GM19035 (cell line): ENCODE measurements at regions not wholly inside any gene's neighbourhood (a gene's known extent, or its start where the extent isn't known, plus 50 kb on each side); places are given as distances from the start of the nearest gene placed in this dataset.
"Not testable (repeated sequence)": the region's sequence is repeated elsewhere in the genome, so short reads cannot be mapped to it uniquely, and the experiment has no call there.

Source experiments
- ATAC-seq: cut with Tn5 transposase; IDR thresholded peaks from one replicate; pipeline ENCODE4 v1.9.1; 2021; ENCODE audit not compliant: unreplicated experiment

GRCh38 chr7:69283421-69283820 is 314.9 kb upstream of the AUTS2 start:
- no peak for ATAC-seq

GRCh38 chr7:69285854-69286253 is 312.4 kb upstream of the AUTS2 start:
- ATAC-seq = no peak

- ATAC-seq = no peak
Measured at GRCh38 chr7:69295977-69296376, 302.3 kb upstream of the AUTS2 start.

GRCh38 chr7:69301253-69301652 is 297.0 kb upstream of the AUTS2 start:
- ATAC-seq = no peak

- no peak for ATAC-seq
Measured at GRCh38 chr7:69309601-69310000, 288.7 kb upstream of the AUTS2 start.

- no peak for ATAC-seq
Measured at GRCh38 chr7:69311489-69311888, 286.8 kb upstream of the AUTS2 start.

GRCh38 chr7:69313852-69314251 is 284.4 kb upstream of the AUTS2 start:
- not testable (repeated sequence) for ATAC-seq

GRCh38 chr7:69318794-69319193 is 279.5 kb upstream of the AUTS2 start:
- no peak for ATAC-seq

GRCh38 chr7:69328516-69328915 is 269.8 kb upstream of the AUTS2 start:
- ATAC-seq = no peak

GRCh38 chr7:69334701-69335100 is 263.6 kb upstream of the AUTS2 start:
- no peak for ATAC-seq

GRCh38 chr7:69335331-69335730 is 262.9 kb upstream of the AUTS2 start:
- ATAC-seq = no peak

- no peak for ATAC-seq
Measured at GRCh38 chr7:69336976-69337375, 261.3 kb upstream of the AUTS2 start.

GRCh38 chr7:69338144-69338543 is 260.1 kb upstream of the AUTS2 start:
- ATAC-seq = no peak

- no peak for ATAC-seq
Measured at GRCh38 chr7:69341288-69341687, 257.0 kb upstream of the AUTS2 start.

GRCh38 chr7:69342154-69342884 is 256.0 kb upstream of the AUTS2 start:
- no peak for ATAC-seq

GRCh38 chr7:69349291-69349690 is 249.0 kb upstream of the AUTS2 start:
- no peak for ATAC-seq

GRCh38 chr7:69358163-69358821 is 240.0 kb upstream of the AUTS2 start:
- no peak for ATAC-seq

GRCh38 chr7:69359003-69359700 is 239.1 kb upstream of the AUTS2 start:
- ATAC-seq = no peak

- no peak for ATAC-seq
Measured at GRCh38 chr7:69360913-69361312, 237.4 kb upstream of the AUTS2 start.

GRCh38 chr7:69363136-69363535 is 235.1 kb upstream of the AUTS2 start:
- ATAC-seq = no peak

GRCh38 chr7:69364813-69365643 is 233.2 kb upstream of the AUTS2 start:
- no peak for ATAC-seq
